ENCODE measurements at regions not wholly inside any gene's neighbourhood (a gene's known extent, or its start where the extent isn't known, plus 50 kb on each side); places are given as distances from the start of the nearest gene placed in this dataset.

DNA sequence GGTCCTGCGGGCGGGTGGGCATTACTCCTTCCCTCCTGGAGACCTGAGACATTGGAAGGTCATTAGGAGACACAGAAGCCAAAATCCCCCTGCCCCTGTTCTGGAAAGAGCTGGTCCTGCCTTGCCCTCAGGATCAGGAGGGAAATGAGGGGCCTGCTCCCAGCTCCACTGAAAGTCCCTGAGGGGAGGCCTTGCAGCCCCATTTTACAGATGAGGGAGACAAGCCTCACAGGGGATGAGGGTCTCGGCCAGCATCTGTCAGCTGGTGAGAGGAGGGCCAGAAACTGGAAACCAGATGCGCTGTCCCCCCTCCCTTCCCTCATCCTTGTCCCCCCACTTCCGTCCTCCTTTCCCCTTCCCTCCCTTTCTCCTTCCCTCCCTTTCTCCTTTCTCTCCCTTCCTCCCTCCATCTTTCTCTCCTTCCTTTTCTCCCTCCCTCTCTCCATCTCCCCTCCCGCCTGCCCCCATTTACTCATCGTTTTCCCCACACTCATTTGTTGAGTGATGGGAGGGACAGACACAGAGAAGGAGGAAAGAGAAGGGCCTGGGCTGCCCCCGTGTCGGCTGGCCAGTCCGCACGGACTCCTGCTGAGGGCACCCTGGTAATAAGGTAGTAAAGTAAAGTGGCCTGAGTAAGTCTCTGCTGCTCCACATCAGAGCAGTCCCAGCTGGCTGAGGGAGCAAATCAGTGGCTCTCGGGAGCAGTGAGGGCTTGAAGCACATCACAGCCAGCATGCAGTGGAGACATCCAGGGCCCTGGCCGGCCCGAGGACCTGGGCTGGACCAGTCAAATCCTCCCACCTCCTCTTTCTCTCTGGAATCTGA is 112.4 kb upstream of the ALDH1A3 start (continued):
- TF ChIP-seq PHF8 (conservative IDR thresholded peaks at IDR 0.05; ENCODE audit: low read depth, low read length), result no peak
- TF ChIP-seq RXRA (IDR thresholded peaks at IDR 0.05; ENCODE audit: insufficient read depth, low read depth, low read length), result no peak
- TF ChIP-seq, protein P1, sequence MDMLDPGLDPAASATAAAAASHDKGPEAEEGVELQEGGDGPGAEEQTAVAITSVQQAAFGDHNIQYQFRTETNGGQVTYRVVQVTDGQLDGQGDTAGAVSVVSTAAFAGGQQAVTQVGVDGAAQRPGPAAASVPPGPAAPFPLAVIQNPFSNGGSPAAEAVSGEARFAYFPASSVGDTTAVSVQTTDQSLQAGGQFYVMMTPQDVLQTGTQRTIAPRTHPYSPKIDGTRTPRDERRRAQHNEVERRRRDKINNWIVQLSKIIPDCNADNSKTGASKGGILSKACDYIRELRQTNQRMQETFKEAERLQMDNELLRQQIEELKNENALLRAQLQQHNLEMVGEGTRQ (IDR thresholded peaks at IDR 0.05; ENCODE audit: low read length), result no peak
- TF ChIP-seq TBP (IDR thresholded peaks at IDR 0.05; ENCODE audit: low read depth, low read length), result no peak
- TF ChIP-seq, protein P2, sequence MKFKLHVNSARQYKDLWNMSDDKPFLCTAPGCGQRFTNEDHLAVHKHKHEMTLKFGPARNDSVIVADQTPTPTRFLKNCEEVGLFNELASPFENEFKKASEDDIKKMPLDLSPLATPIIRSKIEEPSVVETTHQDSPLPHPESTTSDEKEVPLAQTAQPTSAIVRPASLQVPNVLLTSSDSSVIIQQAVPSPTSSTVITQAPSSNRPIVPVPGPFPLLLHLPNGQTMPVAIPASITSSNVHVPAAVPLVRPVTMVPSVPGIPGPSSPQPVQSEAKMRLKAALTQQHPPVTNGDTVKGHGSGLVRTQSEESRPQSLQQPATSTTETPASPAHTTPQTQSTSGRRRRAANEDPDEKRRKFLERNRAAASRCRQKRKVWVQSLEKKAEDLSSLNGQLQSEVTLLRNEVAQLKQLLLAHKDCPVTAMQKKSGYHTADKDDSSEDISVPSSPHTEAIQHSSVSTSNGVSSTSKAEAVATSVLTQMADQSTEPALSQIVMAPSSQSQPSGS (IDR thresholded peaks at IDR 0.05; ENCODE audit: low read length), result no peak

Measured in H1 (cell line).